Stomach (tissue), 4 donors: ENCODE measurements at regions not wholly inside any gene's neighbourhood (a gene's known extent, or its start where the extent isn't known, plus 50 kb on each side); places are given as distances from the start of the nearest gene placed in this dataset.

ENCODE experiments used
- POLR2AphosphoS5 ChIP-seq, 3 donors: sonication (generic); formaldehyde crosslinking; IDR thresholded peaks; one replicate each; pipeline ENCODE4 v1.6.1; 2016; ENCODE audit warnings: antibody characterized with exemption in 3 of 3
- TF ChIP-seq, protein P1 (sequence below), 7 experiments: fragments of 450-650 bp in 4 of 7; fragments of 200-600 bp in 3 of 7; sonication (generic) in 3 of 7; IDR thresholded peaks; one replicate each; pipeline ENCODE4 v1.5.1; 2016 to 2019; ENCODE audit warnings: antibody characterized with exemption in 7 of 7, control low read depth in 2 of 7, mild to moderate bottlenecking in 1 of 7

DNA sequence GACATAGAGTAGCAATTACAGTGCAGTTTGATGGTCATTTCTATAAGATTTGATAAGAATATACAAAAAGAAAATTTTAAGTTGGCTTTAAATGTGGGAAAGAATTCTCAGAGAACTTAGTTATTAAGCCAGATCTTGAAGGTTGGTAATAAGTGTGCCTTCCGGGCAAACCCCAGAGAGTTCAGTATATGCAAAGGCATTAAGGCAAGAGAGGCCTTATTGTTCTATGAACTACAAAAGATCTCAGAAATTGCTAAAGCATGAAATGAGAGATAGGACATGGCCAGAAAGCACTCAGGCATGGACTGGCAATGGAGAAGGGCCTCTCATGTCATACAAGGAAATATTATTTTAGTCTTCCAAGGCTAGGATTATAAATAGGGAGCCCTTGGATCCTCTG, 390.2 kb upstream of the C1orf87 start:
- no peak for TF ChIP-seq POLR2AphosphoS5 (IDR thresholded peaks at IDR 0.05)
- TF ChIP-seq, protein P1, sequence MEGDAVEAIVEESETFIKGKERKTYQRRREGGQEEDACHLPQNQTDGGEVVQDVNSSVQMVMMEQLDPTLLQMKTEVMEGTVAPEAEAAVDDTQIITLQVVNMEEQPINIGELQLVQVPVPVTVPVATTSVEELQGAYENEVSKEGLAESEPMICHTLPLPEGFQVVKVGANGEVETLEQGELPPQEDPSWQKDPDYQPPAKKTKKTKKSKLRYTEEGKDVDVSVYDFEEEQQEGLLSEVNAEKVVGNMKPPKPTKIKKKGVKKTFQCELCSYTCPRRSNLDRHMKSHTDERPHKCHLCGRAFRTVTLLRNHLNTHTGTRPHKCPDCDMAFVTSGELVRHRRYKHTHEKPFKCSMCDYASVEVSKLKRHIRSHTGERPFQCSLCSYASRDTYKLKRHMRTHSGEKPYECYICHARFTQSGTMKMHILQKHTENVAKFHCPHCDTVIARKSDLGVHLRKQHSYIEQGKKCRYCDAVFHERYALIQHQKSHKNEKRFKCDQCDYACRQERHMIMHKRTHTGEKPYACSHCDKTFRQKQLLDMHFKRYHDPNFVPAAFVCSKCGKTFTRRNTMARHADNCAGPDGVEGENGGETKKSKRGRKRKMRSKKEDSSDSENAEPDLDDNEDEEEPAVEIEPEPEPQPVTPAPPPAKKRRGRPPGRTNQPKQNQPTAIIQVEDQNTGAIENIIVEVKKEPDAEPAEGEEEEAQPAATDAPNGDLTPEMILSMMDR (IDR thresholded peaks at IDR 0.05) = no peak
